OCI-LY7 (cell line): ENCODE measurements at regions not wholly inside any gene's neighbourhood (a gene's known extent, or its start where the extent isn't known, plus 50 kb on each side); places are given as distances from the start of the nearest gene placed in this dataset.

Experiments
- BruUV-seq: library from RNA; stranded (reverse); fragments of 400-500 nt; replicated peaks from 2 replicates; lab custom pipeline; 2021; lab: Mats Ljungman, UMichigan
- CTCF ChIA-PET: fragments of 300-600 bp; sonication (Branson Sonifier 250); formaldehyde crosslinking; loops from one replicate; lab custom pipeline; 2022; ENCODE audit warnings: antibody characterized with exemption; ENCODE audit not compliant: unreplicated experiment; lab: Charles Lee
- POLR2A ChIA-PET: fragments of 300-600 bp; sonication (Branson Sonifier 250); formaldehyde crosslinking; loops from one replicate; lab custom pipeline; 2022; ENCODE audit warnings: antibody characterized with exemption; lab: Charles Lee
- DNase-seq: peaks from one replicate; pipeline ENCODE4 v3.0.0-alpha.2; 2015; ENCODE audit warnings: low spot score
- H2AFZ ChIP-seq: fragments of 200-600 bp; sonication (generic), shearing (Covaris generic); 2 replicates; pipeline ENCODE4 v1.6.1; 2014; ENCODE audit warnings: mild to moderate bottlenecking, antibody characterized with exemption, low read length, moderate library complexity
- H3K27ac ChIP-seq: fragments of 200-600 bp; sonication (generic); 2 replicates; pipeline ENCODE4 v1.5.1; 2014; ENCODE audit warnings: mixed run types, low read depth, mild to moderate bottlenecking, moderate library complexity, low read length, inconsistent platforms; ENCODE audit not compliant: poor library complexity, severe bottlenecking
- H3K36me3 ChIP-seq: fragments of 200-600 bp; sonication (generic); 2 replicates; pipeline ENCODE4 v1.6.1; 2014; ENCODE audit warnings: mild to moderate bottlenecking, antibody characterized with exemption, low read length, moderate library complexity, mixed read lengths; ENCODE audit not compliant: insufficient read depth
- H3K4me1 ChIP-seq: fragments of 200-600 bp; sonication (generic); 2 replicates; pipeline ENCODE4 v1.5.1; 2014; ENCODE audit warnings: mild to moderate bottlenecking, low read length; ENCODE audit not compliant: insufficient read depth, poor library complexity, severe bottlenecking
- H3K4me2 ChIP-seq: fragments of 200-600 bp; sonication (generic); 2 replicates; pipeline ENCODE4 v1.6.1; 2014; ENCODE audit warnings: mild to moderate bottlenecking, low read length
- H3K4me3 ChIP-seq: fragments of 200-600 bp; sonication (generic); 2 replicates; pipeline ENCODE4 v1.5.1; 2014; ENCODE audit warnings: mild to moderate bottlenecking, low read depth, low read length; ENCODE audit not compliant: poor library complexity, severe bottlenecking
- H3K79me2 ChIP-seq: fragments of 200-600 bp; sonication (generic); 2 replicates; pipeline ENCODE4 v1.6.1; 2016; ENCODE audit warnings: low read depth, mild to moderate bottlenecking, low read length, moderate library complexity, mixed read lengths; ENCODE audit not compliant: insufficient read depth
- H3K9me2 ChIP-seq: fragments of 200-600 bp; sonication (generic); 2 replicates; pipeline ENCODE4 v1.6.1; 2016; ENCODE audit warnings: mild to moderate bottlenecking, low read length, mixed read lengths; ENCODE audit not compliant: insufficient read depth
- H3K9me3 ChIP-seq: fragments of 200-600 bp; sonication (generic); 2 replicates; pipeline ENCODE4 v1.6.1; 2014; ENCODE audit warnings: mild to moderate bottlenecking, mixed run types, low read length, mixed read lengths
- H4K20me1 ChIP-seq: fragments of 200-600 bp; sonication (generic); 2 replicates; pipeline ENCODE4 v1.6.1; 2014; ENCODE audit warnings: mild to moderate bottlenecking, antibody characterized with exemption, low read length, moderate library complexity, mixed read lengths; ENCODE audit not compliant: insufficient read depth
- EZH2phosphoT487 ChIP-seq: fragments of 200-600 bp; sonication (generic); IDR thresholded peaks from 2 replicates; pipeline ENCODE4 v1.6.1; 2018; ENCODE audit warnings: low read depth, borderline replicate concordance, mild to moderate bottlenecking, mixed run types, antibody characterized with exemption, low read length, moderate library complexity, mixed read lengths
- intact Hi-C: fragments of 100-400 bp; cut with micrococcal nuclease; formaldehyde crosslinking; loops from one replicate; pipeline ENCODE4 v1.10.0; 2022; ENCODE audit not compliant: unreplicated experiment
- TF ChIP-seq, protein P1 (sequence below): fragments of 200-600 bp; sonication (generic); conservative IDR thresholded peaks from 2 replicates; pipeline ENCODE4 v1.5.1; 2014; ENCODE audit warnings: mild to moderate bottlenecking, antibody characterized with exemption, low read length, moderate library complexity, mixed read lengths

DNA sequence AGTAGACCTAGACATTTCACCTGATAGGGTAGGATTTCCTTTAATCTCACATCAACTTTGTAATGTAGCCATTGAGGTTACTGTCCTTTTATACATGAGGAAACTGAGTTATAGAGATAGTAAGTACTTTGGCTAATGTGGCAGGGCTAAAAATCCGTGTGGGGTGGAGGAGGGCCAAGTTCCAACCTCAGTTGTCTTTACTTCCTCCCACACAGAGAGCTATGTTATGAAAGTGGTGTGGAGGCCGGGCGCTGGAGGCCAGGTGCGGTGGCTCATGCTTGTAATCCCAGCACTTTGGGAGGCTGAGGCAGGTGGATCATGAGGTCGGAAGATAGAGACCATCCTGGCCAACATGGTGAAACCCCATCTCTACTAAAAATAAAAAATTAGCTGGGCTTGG lies 173.3 kb downstream of the PALM2AKAP2 start:
- CTCF ChIA-PET: interaction anchor here (1.4 to 5.9 kb wide), 2 partner anchors 14 to 46 kb away, joined by 4 to 48 read pairs; no protein-coding TSS in a partner anchor
- BruUV-seq: no TSS peak
- Histone ChIP-seq H3K27ac (peak overlapping the region; percentile 86), H3K79me2 (no peaks in the 10 kb centered on the region), H4K20me1 (no peaks in the 10 kb centered on the region), H3K4me1 (peaks cover 98% of the 10 kb centered on the region), H3K4me3 (peak overlapping the region; percentile 39), H3K4me2 (peak overlapping the region; percentile 67), H3K36me3 (no peaks in the 10 kb centered on the region), H3K9me3 (no peaks in the 10 kb centered on the region), H3K9me2 (no peaks in the 10 kb centered on the region), H2AFZ (peak overlapping the region; percentile 81; the same call in 1 of the 2 replicates)
- no peak for DNase-seq
- POLR2A ChIA-PET: interaction anchor here (0.6 to 14.8 kb wide), 8 partner anchors 10 to 151 kb away, joined by 3 to 224 read pairs (median 6); no protein-coding TSS in a partner anchor
- TF ChIP-seq, protein P1, sequence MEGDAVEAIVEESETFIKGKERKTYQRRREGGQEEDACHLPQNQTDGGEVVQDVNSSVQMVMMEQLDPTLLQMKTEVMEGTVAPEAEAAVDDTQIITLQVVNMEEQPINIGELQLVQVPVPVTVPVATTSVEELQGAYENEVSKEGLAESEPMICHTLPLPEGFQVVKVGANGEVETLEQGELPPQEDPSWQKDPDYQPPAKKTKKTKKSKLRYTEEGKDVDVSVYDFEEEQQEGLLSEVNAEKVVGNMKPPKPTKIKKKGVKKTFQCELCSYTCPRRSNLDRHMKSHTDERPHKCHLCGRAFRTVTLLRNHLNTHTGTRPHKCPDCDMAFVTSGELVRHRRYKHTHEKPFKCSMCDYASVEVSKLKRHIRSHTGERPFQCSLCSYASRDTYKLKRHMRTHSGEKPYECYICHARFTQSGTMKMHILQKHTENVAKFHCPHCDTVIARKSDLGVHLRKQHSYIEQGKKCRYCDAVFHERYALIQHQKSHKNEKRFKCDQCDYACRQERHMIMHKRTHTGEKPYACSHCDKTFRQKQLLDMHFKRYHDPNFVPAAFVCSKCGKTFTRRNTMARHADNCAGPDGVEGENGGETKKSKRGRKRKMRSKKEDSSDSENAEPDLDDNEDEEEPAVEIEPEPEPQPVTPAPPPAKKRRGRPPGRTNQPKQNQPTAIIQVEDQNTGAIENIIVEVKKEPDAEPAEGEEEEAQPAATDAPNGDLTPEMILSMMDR: no peak
- TF ChIP-seq EZH2phosphoT487: no peak
- intact Hi-C loops: loop anchor here (1.0 kb wide), 1 partner anchor 35 kb away; no protein-coding TSS in a partner anchor

DNA sequence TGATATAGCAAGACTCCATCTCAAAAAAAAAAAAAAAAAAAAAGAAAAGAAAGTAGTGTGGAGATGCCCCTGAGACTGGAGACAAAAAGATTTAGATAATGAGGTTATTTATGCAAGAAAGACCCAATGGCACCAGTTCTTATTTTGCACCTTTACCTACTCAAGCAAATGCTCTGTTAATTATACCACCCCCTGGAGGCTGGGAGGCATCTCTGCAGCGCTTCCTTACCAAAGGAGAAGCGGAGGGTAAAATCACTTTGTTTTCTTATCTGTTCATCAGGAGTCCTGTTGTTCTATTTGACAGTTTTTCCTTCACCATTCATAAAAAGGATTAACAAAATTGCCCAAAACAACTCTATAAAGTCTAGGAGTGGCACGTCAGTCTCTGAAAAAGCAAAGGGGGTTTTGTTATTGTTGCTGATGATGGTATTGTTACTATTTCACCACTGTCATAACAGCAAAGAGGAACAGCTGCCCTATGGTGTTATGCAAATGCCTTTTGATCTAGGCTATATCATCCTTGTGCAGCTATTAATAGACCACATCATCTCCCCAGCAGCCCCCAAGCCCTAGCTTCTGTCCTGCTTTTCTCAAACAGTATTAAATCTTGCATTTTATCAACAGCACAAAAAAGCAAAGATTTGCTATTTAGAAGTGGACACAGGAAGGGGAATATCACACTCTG lies 174.0 kb downstream of the PALM2AKAP2 start:
- Histone ChIP-seq H3K4me2 (peak overlapping the region; percentile 67), H3K27ac (peak overlapping the region; percentile 86)

More for the DNA sequence above, 174.0 kb downstream of the PALM2AKAP2 start:
- ChIA-PET CTCF (interaction anchor here (1.0 to 5.9 kb wide), 2 partner anchors 14 to 47 kb away, joined by 4 to 48 read pairs; no protein-coding TSS in a partner anchor), POLR2A (interaction anchor here (0.6 to 14.8 kb wide), 9 partner anchors 11 to 190 kb away, joined by 3 to 224 read pairs (median 5); no protein-coding TSS in a partner anchor)
- no peaks in the 10 kb centered on the region for H3K79me2 ChIP-seq
- no peaks in the 10 kb centered on the region for H3K36me3 ChIP-seq
- peak overlapping the region; percentile 81; the same call in 1 of the 2 replicates for H2AFZ ChIP-seq
- peak overlapping the region; percentile 39 for H3K4me3 ChIP-seq
- peaks cover 98% of the 10 kb centered on the region for H3K4me1 ChIP-seq
- no peaks in the 10 kb centered on the region for H3K9me3 ChIP-seq
- intact Hi-C loops: loop anchor here (1.0 kb wide), 1 partner anchor 36 kb away; no protein-coding TSS in a partner anchor
- no peaks in the 10 kb centered on the region for H3K9me2 ChIP-seq
- BruUV-seq: TSS peak; percentile 78
- TF ChIP-seq EZH2phosphoT487: no peak
- TF ChIP-seq, protein P1: peak; percentile 90
- peak; percentile 83 for DNase-seq
- H4K20me1 ChIP-seq: no peaks in the 10 kb centered on the region
